ENCODE measurements at regions not wholly inside any gene's neighbourhood (a gene's known extent, or its start where the extent isn't known, plus 50 kb on each side); places are given as distances from the start of the nearest gene placed in this dataset.

DNA sequence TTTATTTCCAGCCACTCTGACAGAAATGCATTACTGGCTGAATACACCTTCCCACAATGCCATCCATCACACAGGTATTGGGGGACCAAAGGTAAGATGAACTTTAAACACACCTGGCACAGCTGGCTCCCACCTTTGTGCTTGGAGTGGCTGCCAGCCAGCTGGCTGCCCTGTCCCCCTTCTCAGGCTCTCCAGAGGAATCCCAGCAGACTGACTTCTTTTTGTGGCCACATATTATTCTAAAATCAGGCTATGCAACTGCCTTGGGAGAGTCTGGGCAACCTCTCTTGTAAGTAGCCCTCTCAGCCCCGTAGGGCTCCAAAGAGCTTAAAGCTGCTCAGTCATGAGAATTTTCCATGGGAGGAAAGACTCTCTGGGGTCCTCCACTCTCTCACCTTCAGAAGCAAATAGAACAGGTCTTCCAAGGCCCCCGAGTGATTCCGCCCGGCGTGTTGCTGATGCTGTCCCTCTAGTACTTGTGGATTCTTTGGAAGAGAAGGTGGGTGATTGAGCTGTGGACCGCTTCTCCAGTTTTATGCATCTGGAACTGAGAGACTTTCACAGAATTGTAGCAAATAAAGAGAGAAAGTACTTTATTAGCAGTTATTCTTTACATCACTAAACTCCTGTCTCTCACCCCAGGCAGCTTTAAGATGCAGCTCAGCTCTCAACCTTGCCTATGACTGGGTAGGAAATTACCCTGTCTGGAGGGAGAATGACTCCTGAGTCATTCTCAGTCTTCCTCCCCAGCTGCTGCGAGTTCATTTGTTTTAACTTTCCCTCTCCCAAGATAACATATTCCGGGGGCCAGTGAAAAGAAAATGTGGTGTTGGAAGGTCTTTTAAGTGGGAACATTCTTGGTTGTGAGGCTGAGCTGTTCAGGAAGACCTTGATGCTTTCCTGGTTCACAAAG, 159.4 kb upstream of the PITX1 start:
- Histone ChIP-seq H3K9me3 (no peaks in the 10 kb centered on the region), H3K27ac (no peak overlapping the region), H3K4me3 (no peak overlapping the region), H3K36me3 (no peaks in the 10 kb centered on the region), H3K4me1 (peaks cover 0 to 3% of the 10 kb centered on the region in 2 donors), H3K27me3 (peaks cover 0 to 21% of the 10 kb centered on the region in 2 donors)
- intact Hi-C loops (cut with DNase I; ENCODE audit: low total_unique reads) = no loop called here
- no peak for TF ChIP-seq CTCF (IDR thresholded peaks at IDR 0.05)
- TF ChIP-seq POLR2AphosphoS5 (IDR thresholded peaks at IDR 0.05) = no peak
- TF ChIP-seq POLR2A (IDR thresholded peaks at IDR 0.05) = no peak
- no peak for DNase-seq (ENCODE audit: low spot score in 2 of 2)

GRCh38 chr5:135192351-135192750, 158.3 kb upstream of the PITX1 start:
- no peak overlapping the region for H3K27ac ChIP-seq
- no peaks in the 10 kb centered on the region for H3K9me3 ChIP-seq
- no peak for TF ChIP-seq POLR2A (IDR thresholded peaks at IDR 0.05)
- no peak for TF ChIP-seq CTCF (IDR thresholded peaks at IDR 0.05)
- no peak for TF ChIP-seq POLR2AphosphoS5 (IDR thresholded peaks at IDR 0.05)
- DNase-seq (ENCODE audit: low spot score in 2 of 2) = no peak
- no peaks in the 10 kb centered on the region for H3K36me3 ChIP-seq
- peaks cover 0 to 3% of the 10 kb centered on the region in 2 donors for H3K4me1 ChIP-seq
- no peak overlapping the region for H3K4me3 ChIP-seq
- peaks cover 0 to 21% of the 10 kb centered on the region in 2 donors for H3K27me3 ChIP-seq
- intact Hi-C loops (cut with DNase I; ENCODE audit: low total_unique reads) = no loop called here

DNA sequence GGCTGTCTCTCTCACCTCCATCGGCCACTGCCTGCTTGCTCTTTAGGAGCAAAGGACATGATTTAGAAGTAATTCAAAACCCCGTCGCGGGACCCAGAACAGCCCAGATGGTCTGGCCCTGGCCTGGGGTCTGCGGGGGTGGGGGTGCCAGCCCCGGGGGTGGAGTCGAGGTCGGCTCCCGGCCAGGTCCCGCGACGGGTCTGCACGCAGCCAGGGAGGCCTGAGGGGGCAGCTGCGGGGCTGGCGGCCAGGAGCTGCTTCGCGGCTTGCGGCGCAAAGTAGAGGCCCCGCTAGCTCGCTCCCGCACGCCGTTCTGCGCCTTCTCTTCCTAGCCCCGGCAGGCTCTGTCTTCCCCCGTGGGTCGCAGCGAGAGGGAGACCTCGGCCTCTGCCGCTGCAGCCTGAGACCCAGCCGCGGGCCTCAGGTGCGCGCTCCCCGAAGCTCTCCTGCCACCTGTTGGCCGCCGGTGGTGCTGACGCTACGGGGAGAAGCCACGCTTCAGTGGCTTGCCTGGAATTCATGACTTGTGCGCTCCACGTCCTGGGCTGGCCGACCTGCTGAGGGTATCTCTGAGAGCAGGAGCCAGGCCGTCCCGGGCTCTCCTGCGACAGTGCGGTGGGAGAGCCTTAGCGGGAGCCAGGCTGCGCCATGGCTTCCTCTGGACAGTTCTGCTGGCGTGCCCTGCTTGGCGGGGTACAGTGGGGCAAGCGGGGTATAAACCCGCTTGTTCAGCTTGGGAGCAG, 157.2 kb upstream of the PITX1 start:
- intact Hi-C loops (cut with DNase I; ENCODE audit: low total_unique reads) = no loop called here
- Histone ChIP-seq H3K36me3 (no peaks in the 10 kb centered on the region), H3K27me3 (peaks cover 0 to 21% of the 10 kb centered on the region in 2 donors), H3K27ac (no peak overlapping the region), H3K4me3 (peak overlapping the region; percentile 38 to 64 (median 48)), H3K4me1 (peaks cover 0 to 3% of the 10 kb centered on the region in 2 donors), H3K9me3 (no peaks in the 10 kb centered on the region)
- TF ChIP-seq POLR2AphosphoS5 (IDR thresholded peaks at IDR 0.05) = no peak
- TF ChIP-seq CTCF (IDR thresholded peaks at IDR 0.05) = peak; percentile 42 to 83 (median 78)
- peak; percentile 50 to 72 for DNase-seq (ENCODE audit: low spot score in 2 of 2)

GRCh38 chr5:135190416-135191083, 156.5 kb upstream of the PITX1 start:
- H3K4me3 ChIP-seq = peak overlapping the region in 2 of 3 donors; percentile 48 to 64
- intact Hi-C loops (cut with DNase I; ENCODE audit: low total_unique reads) = no loop called here
- no peaks in the 10 kb centered on the region for H3K36me3 ChIP-seq
- H3K9me3 ChIP-seq = no peaks in the 10 kb centered on the region
- DNase-seq (ENCODE audit: low spot score in 2 of 2) = no peak
- TF ChIP-seq POLR2AphosphoS5 (IDR thresholded peaks at IDR 0.05) = no peak
- no peak for TF ChIP-seq POLR2A (IDR thresholded peaks at IDR 0.05)
- no peak for TF ChIP-seq CTCF (IDR thresholded peaks at IDR 0.05)
- peaks cover 0 to 3% of the 10 kb centered on the region in 2 donors for H3K4me1 ChIP-seq
- H3K27me3 ChIP-seq = peaks cover 0 to 21% of the 10 kb centered on the region in 2 donors
- no peak overlapping the region for H3K27ac ChIP-seq

Data from breast epithelium (tissue), 4 donors.